T-helper 22 cell (primary cell): ENCODE measurements at regions not wholly inside any gene's neighbourhood (a gene's known extent, or its start where the extent isn't known, plus 50 kb on each side); places are given as distances from the start of the nearest gene placed in this dataset.
"Not testable (repeated sequence)": the region's sequence is repeated elsewhere in the genome, so short reads cannot be mapped to it uniquely, and the experiment has no call there.

Experiments
- DNase-seq: peaks from one replicate; pipeline ENCODE4 v3.0.0-alpha.2; 2020; ENCODE audit warnings: low read depth

- no peak for DNase-seq
These were observed 58.4 kb upstream of the WAPL start for GRCh38 chr10:86579883-86580520.

- no peak for DNase-seq
These were observed 58.9 kb upstream of the WAPL start for GRCh38 chr10:86580521-86580891.

- no peak for DNase-seq
These were observed 62.4 kb upstream of the WAPL start for GRCh38 chr10:86583983-86584382.

- peak; percentile 40 for DNase-seq
These were observed 63.7 kb upstream of the WAPL start for GRCh38 chr10:86585037-86585929.

GRCh38 chr10:86586516-86586915 lies 64.9 kb upstream of the WAPL start:
- DNase-seq = no peak

- not testable (repeated sequence) for DNase-seq
These were observed 65.6 kb upstream of the OPN4 start for GRCh38 chr10:86588781-86589180.

- no peak for DNase-seq
These were observed 62.9 kb upstream of the OPN4 start for GRCh38 chr10:86591436-86591835.

GRCh38 chr10:86592413-86592812 lies 61.9 kb upstream of the OPN4 start:
- no peak for DNase-seq

- no peak for DNase-seq
These were observed 59.8 kb upstream of the OPN4 start for GRCh38 chr10:86594535-86594934.

GRCh38 chr10:86595496-86595895 lies 58.9 kb upstream of the OPN4 start:
- DNase-seq = no peak

GRCh38 chr10:86596266-86596665 lies 58.1 kb upstream of the OPN4 start:
- no peak for DNase-seq

- no peak for DNase-seq
These were observed 57.0 kb upstream of the OPN4 start for GRCh38 chr10:86597306-86597705.

- no peak for DNase-seq
These were observed 56.2 kb upstream of the OPN4 start for GRCh38 chr10:86598151-86598550.

GRCh38 chr10:86599041-86599440 lies 55.3 kb upstream of the OPN4 start:
- DNase-seq = no peak

GRCh38 chr10:86599729-86600128 lies 54.6 kb upstream of the OPN4 start:
- no peak for DNase-seq

GRCh38 chr10:86600296-86600695 lies 54.1 kb upstream of the OPN4 start:
- no peak for DNase-seq

GRCh38 chr10:86601956-86602602 lies 52.3 kb upstream of the OPN4 start:
- no peak for DNase-seq

- DNase-seq = no peak
These were observed 51.1 kb upstream of the OPN4 start for GRCh38 chr10:86603256-86603655.
